Endothelial cell (in vitro differentiated cells): ENCODE measurements at regions not wholly inside any gene's neighbourhood (a gene's known extent, or its start where the extent isn't known, plus 50 kb on each side); places are given as distances from the start of the nearest gene placed in this dataset.

Experiments
- DNase-seq: peaks from one replicate; pipeline ENCODE4 v3.0.0; 2021; ENCODE audit warnings: low spot score
- H3K27ac Mint-ChIP-seq: one replicate; pipeline ENCODE4 v1.8.0; 2021; ENCODE audit warnings: mixed read lengths, inconsistent platforms; ENCODE audit not compliant: unreplicated experiment
- H3K27me3 Mint-ChIP-seq: one replicate; pipeline ENCODE4 v1.8.0; 2021; ENCODE audit warnings: mild to moderate bottlenecking, moderate library complexity, mixed read lengths, inconsistent platforms; ENCODE audit not compliant: unreplicated experiment
- H3K36me3 Mint-ChIP-seq: one replicate; pipeline ENCODE4 v1.8.0; 2021; ENCODE audit warnings: mild to moderate bottlenecking, low read depth, mixed read lengths, inconsistent platforms; ENCODE audit not compliant: unreplicated experiment
- H3K4me1 Mint-ChIP-seq: one replicate; pipeline ENCODE4 v1.8.0; 2021; ENCODE audit warnings: mild to moderate bottlenecking, mixed read lengths, inconsistent platforms; ENCODE audit not compliant: unreplicated experiment
- H3K4me3 Mint-ChIP-seq: one replicate; pipeline ENCODE4 v1.8.0; 2021; ENCODE audit warnings: mild to moderate bottlenecking, mixed read lengths, inconsistent platforms; ENCODE audit not compliant: unreplicated experiment
- H3K9me3 Mint-ChIP-seq: one replicate; pipeline ENCODE4 v1.8.0; 2021; ENCODE audit warnings: mixed read lengths, inconsistent platforms; ENCODE audit not compliant: unreplicated experiment
- CTCF ChIP-seq: fragments of 200-600 bp; sonication (generic); IDR thresholded peaks from one replicate; pipeline ENCODE4 v1.5.0; 2021; ENCODE audit warnings: antibody characterized with exemption; ENCODE audit not compliant: unreplicated experiment

- Mint-ChIP-seq H3K27ac (no peak overlapping the region), H3K9me3 (no peaks in the 10 kb centered on the region), H3K4me1 (peaks cover 8% of the 10 kb centered on the region), H3K27me3 (peaks cover 4% of the 10 kb centered on the region), H3K4me3 (no peak overlapping the region), H3K36me3 (no peaks in the 10 kb centered on the region)
- DNase-seq = no peak
- no peak for TF ChIP-seq CTCF
Observed at GRCh38 chr5:175235251-175235960, 208.6 kb downstream of the DRD1 start.

- Mint-ChIP-seq H3K4me3 (no peak overlapping the region), H3K27me3 (peaks cover 4% of the 10 kb centered on the region), H3K4me1 (no peaks in the 10 kb centered on the region), H3K27ac (no peak overlapping the region), H3K9me3 (no peaks in the 10 kb centered on the region), H3K36me3 (no peaks in the 10 kb centered on the region)
- no peak for TF ChIP-seq CTCF
- no peak for DNase-seq
Observed at GRCh38 chr5:175230299-175230698, 213.7 kb downstream of the DRD1 start.

- Mint-ChIP-seq H3K36me3 (no peaks in the 10 kb centered on the region), H3K9me3 (no peaks in the 10 kb centered on the region), H3K4me3 (no peak overlapping the region), H3K27ac (no peak overlapping the region), H3K4me1 (no peaks in the 10 kb centered on the region), H3K27me3 (no peaks in the 10 kb centered on the region)
- DNase-seq = no peak
- TF ChIP-seq CTCF = no peak
Observed at GRCh38 chr5:175226506-175226905, 217.5 kb downstream of the DRD1 start.

- DNase-seq = no peak
- Mint-ChIP-seq H3K27me3 (no peaks in the 10 kb centered on the region), H3K4me3 (no peak overlapping the region), H3K4me1 (no peaks in the 10 kb centered on the region), H3K36me3 (no peaks in the 10 kb centered on the region), H3K9me3 (no peaks in the 10 kb centered on the region), H3K27ac (no peak overlapping the region)
- no peak for TF ChIP-seq CTCF
Observed at GRCh38 chr5:175223291-175223690, 220.7 kb downstream of the DRD1 start.

- Mint-ChIP-seq H3K27ac (no peak overlapping the region), H3K27me3 (no peaks in the 10 kb centered on the region), H3K4me3 (no peak overlapping the region)
Observed at GRCh38 chr5:175222621-175223020, 221.4 kb downstream of the DRD1 start.

More at GRCh38 chr5:175222621-175223020, 221.4 kb downstream of the DRD1 start:
- DNase-seq = no peak
- no peak for TF ChIP-seq CTCF
- Mint-ChIP-seq H3K36me3 (no peaks in the 10 kb centered on the region), H3K4me1 (no peaks in the 10 kb centered on the region), H3K9me3 (no peaks in the 10 kb centered on the region)
